ENCODE measurements at regions not wholly inside any gene's neighbourhood (a gene's known extent, or its start where the extent isn't known, plus 50 kb on each side); places are given as distances from the start of the nearest gene placed in this dataset.

DNA sequence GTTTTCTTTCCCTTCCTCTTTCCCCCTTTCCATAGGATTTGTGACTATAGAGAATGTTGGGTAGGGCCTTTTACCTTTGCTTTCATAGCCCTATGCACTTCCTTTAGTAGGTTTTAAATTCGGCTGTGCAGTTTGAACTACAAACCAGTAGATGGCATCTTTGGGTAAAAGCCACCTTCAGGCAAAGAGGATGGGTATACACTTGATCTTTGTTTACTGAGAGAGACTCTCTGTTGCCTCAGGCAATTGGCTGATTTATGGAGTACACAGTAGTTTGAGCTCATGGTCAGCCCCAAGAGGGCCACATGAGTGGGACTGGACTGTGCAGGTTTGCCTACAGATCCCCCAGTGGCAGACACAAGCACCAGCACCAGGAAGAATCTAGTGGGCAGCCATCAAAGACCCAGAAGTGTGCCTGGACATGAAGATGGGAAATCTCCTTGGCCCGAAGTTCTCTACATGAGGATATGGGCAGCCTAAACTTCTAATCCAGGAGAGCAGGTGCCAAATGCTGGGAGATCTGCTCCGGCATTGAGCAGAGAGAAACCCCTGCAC is 1304.3 kb upstream of the DDX18 start:
- Mint-ChIP-seq H3K27me3 (ENCODE audit: low read depth in 2 of 2) (no peaks in the 10 kb centered on the region), H3K27ac (no peak overlapping the region), H3K36me3 (peaks cover 15% of the 10 kb centered on the region), H3K9me3 (peaks cover 11 to 23% of the 10 kb centered on the region in 2 donors), H3K4me1 (no peaks in the 10 kb centered on the region), H3K4me3 (no peak overlapping the region)
- DNase-seq (no peak), ATAC-seq (no peak)
- Histone ChIP-seq H3K4me3 (ENCODE audit: low read length) (no peak overlapping the region), H3K9me3 (ENCODE audit: control insufficient read depth, insufficient read depth, low read length) (peaks cover 8% of the 10 kb centered on the region), H3K27ac (ENCODE audit: low read length) (no peak overlapping the region), H3K4me1 (ENCODE audit: control insufficient read depth, insufficient read depth, low read length) (no peaks in the 10 kb centered on the region), H3K27me3 (ENCODE audit: control insufficient read depth, insufficient read depth, low read length) (no peaks in the 10 kb centered on the region), H3K36me3 (ENCODE audit: control insufficient read depth, insufficient read depth, low read length) (no peaks in the 10 kb centered on the region)
- intact Hi-C loops (cut with micrococcal nuclease) = no loop called here
- WGBS (ENCODE audit: insufficient coverage) = 64% methylated on average over 3 of the region's 3 CpGs
- TF ChIP-seq, protein P1, sequence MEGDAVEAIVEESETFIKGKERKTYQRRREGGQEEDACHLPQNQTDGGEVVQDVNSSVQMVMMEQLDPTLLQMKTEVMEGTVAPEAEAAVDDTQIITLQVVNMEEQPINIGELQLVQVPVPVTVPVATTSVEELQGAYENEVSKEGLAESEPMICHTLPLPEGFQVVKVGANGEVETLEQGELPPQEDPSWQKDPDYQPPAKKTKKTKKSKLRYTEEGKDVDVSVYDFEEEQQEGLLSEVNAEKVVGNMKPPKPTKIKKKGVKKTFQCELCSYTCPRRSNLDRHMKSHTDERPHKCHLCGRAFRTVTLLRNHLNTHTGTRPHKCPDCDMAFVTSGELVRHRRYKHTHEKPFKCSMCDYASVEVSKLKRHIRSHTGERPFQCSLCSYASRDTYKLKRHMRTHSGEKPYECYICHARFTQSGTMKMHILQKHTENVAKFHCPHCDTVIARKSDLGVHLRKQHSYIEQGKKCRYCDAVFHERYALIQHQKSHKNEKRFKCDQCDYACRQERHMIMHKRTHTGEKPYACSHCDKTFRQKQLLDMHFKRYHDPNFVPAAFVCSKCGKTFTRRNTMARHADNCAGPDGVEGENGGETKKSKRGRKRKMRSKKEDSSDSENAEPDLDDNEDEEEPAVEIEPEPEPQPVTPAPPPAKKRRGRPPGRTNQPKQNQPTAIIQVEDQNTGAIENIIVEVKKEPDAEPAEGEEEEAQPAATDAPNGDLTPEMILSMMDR (IDR thresholded peaks at IDR 0.05) = no peak

DNA sequence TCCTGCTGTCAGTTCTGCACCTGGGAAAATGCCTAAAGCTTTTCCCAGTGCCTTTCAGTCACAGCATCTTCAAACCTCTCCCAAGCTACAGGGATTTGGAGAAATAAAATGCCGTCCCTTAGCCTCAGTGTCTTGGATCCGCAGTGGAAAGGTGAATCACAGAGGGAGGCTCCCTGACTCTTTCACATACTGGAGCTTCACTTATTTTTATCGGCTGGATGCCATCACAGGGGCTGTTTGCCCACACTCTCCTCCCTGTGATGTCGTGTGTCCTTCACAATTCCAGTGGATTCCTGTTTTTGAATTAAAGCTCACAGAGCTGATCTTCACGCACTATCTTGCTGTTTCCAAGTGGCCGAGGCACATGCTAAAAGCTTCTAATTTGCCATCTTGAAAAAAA is 1303.1 kb upstream of the DDX18 start:
- Histone ChIP-seq H3K27ac (ENCODE audit: low read length) (no peak overlapping the region), H3K9me3 (ENCODE audit: control insufficient read depth, insufficient read depth, low read length) (peaks cover 8% of the 10 kb centered on the region), H3K4me1 (ENCODE audit: control insufficient read depth, insufficient read depth, low read length) (no peaks in the 10 kb centered on the region), H3K27me3 (ENCODE audit: control insufficient read depth, insufficient read depth, low read length) (no peaks in the 10 kb centered on the region), H3K4me3 (ENCODE audit: low read length) (no peak overlapping the region), H3K36me3 (ENCODE audit: control insufficient read depth, insufficient read depth, low read length) (no peaks in the 10 kb centered on the region)
- Mint-ChIP-seq H3K27ac (no peak overlapping the region), H3K27me3 (ENCODE audit: low read depth in 2 of 2) (no peaks in the 10 kb centered on the region), H3K4me3 (no peak overlapping the region), H3K4me1 (no peaks in the 10 kb centered on the region), H3K9me3 (peaks cover 11 to 19% of the 10 kb centered on the region in 2 donors), H3K36me3 (peaks cover 15% of the 10 kb centered on the region)
- DNase-seq (no peak), ATAC-seq (no peak)
- TF ChIP-seq, protein P1 (IDR thresholded peaks at IDR 0.05) = no peak
- WGBS (ENCODE audit: insufficient coverage) = 77% methylated on average over 6 of the region's 6 CpGs
- intact Hi-C loops (cut with micrococcal nuclease) = no loop called here

DNA sequence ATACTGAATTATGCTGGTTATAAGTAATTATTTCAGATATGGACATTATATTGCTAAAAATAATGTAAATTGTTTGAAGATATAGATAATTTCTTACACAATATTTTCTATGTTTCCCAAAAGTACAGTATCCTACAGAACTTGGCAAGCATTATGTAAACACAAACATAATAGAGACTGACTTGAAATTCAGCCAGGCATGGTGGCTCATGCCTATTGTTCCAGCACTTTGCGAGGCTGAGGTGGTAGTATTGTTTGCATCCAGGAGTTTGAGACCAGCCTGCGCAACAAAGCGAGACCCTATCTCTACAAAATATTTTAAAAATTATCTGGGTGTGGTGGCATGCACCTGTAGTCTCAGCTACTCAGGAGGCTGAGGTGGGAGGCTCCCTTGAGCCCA is 1300.5 kb upstream of the DDX18 start:
- Histone ChIP-seq H3K27me3 (ENCODE audit: control insufficient read depth, insufficient read depth, low read length) (no peaks in the 10 kb centered on the region), H3K27ac (ENCODE audit: low read length) (no peak overlapping the region), H3K4me3 (ENCODE audit: low read length) (no peak overlapping the region), H3K36me3 (ENCODE audit: control insufficient read depth, insufficient read depth, low read length) (no peaks in the 10 kb centered on the region), H3K9me3 (ENCODE audit: control insufficient read depth, insufficient read depth, low read length) (peaks cover 8% of the 10 kb centered on the region), H3K4me1 (ENCODE audit: control insufficient read depth, insufficient read depth, low read length) (no peaks in the 10 kb centered on the region)
- intact Hi-C loops (cut with micrococcal nuclease) = no loop called here
- WGBS (ENCODE audit: insufficient coverage) = no CpG with 5 or more reads among the region's 3 CpGs
- ATAC-seq (no peak), DNase-seq (no peak)
- peaks cover 9 to 22% of the 10 kb centered on the region in 2 donors for H3K9me3 Mint-ChIP-seq
- no peak overlapping the region for H3K4me3 Mint-ChIP-seq
- no peaks in the 10 kb centered on the region for H3K4me1 Mint-ChIP-seq
- TF ChIP-seq, protein P1 (IDR thresholded peaks at IDR 0.05) = no peak
- H3K27ac Mint-ChIP-seq = no peak overlapping the region
- H3K36me3 Mint-ChIP-seq = peaks cover 7% of the 10 kb centered on the region
- H3K27me3 Mint-ChIP-seq (ENCODE audit: low read depth in 2 of 2) = no peaks in the 10 kb centered on the region

DNA sequence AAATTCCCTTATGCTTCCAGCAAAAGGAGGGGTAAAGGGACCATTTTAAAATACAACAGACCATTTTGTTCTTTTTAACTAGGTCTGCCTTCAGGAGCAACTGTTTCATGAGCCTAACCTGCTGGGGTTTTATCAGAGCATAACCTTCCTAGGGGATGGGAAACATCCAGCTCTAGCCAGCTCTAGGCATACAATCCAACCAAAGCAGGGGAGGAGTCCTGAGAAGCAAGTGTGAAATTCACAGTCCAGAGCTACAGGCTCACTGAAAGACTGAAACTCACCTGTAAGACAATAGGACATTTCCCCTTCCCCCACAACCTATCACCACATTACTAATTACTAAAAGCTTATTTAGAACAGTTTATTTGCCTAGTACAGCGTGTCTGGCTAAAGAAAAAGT is 1296.6 kb upstream of the DDX18 start:
- WGBS (ENCODE audit: insufficient coverage) = 67% methylated on average over 1 of the region's 1 CpG
- Histone ChIP-seq H3K27ac (ENCODE audit: low read length) (no peak overlapping the region), H3K27me3 (ENCODE audit: control insufficient read depth, insufficient read depth, low read length) (no peaks in the 10 kb centered on the region), H3K4me3 (ENCODE audit: low read length) (no peak overlapping the region), H3K4me1 (ENCODE audit: control insufficient read depth, insufficient read depth, low read length) (no peaks in the 10 kb centered on the region), H3K36me3 (ENCODE audit: control insufficient read depth, insufficient read depth, low read length) (no peaks in the 10 kb centered on the region), H3K9me3 (ENCODE audit: control insufficient read depth, insufficient read depth, low read length) (no peaks in the 10 kb centered on the region)
- Mint-ChIP-seq H3K9me3 (peaks cover 7 to 19% of the 10 kb centered on the region in 2 donors), H3K27ac (no peak overlapping the region), H3K4me3 (no peak overlapping the region), H3K4me1 (no peaks in the 10 kb centered on the region), H3K27me3 (ENCODE audit: low read depth in 2 of 2) (no peaks in the 10 kb centered on the region), H3K36me3 (no peaks in the 10 kb centered on the region)
- intact Hi-C loops (cut with micrococcal nuclease) = no loop called here
- ATAC-seq (no peak), DNase-seq (no peak)
- TF ChIP-seq, protein P1 (IDR thresholded peaks at IDR 0.05) = no peak

Data from natural killer cell (primary cell).